Hepatocyte (in vitro differentiated cells): ENCODE measurements at regions not wholly inside any gene's neighbourhood (a gene's known extent, or its start where the extent isn't known, plus 50 kb on each side); places are given as distances from the start of the nearest gene placed in this dataset.

Source experiments
- DNase-seq: peaks from one replicate; pipeline ENCODE4 v3.0.0-alpha.2; 2016; ENCODE audit warnings: low spot score
- H2AFZ ChIP-seq: fragments of 200-600 bp; sonication (generic); 2 replicates; pipeline ENCODE4 v1.6.0; 2016; ENCODE audit warnings: antibody characterized with exemption, mild to moderate bottlenecking
- H3K27ac ChIP-seq: fragments of 200-600 bp; sonication (generic); 2 replicates; pipeline ENCODE4 v1.5.1; 2016; ENCODE audit warnings: mild to moderate bottlenecking
- H3K27me3 ChIP-seq: fragments of 200-600 bp; sonication (generic); 2 replicates; pipeline ENCODE4 v1.6.1; 2016
- H3K36me3 ChIP-seq: fragments of 200-600 bp; sonication (generic); replicated peaks from 2 replicates; pipeline ENCODE4 v1.5.1; 2016; ENCODE audit warnings: low read depth; ENCODE audit not compliant: insufficient read depth
- H3K4me1 ChIP-seq: fragments of 200-600 bp; sonication (generic); 2 replicates; pipeline ENCODE4 v1.5.1; 2016; ENCODE audit warnings: mild to moderate bottlenecking, moderate library complexity; ENCODE audit not compliant: insufficient read depth
- H3K4me2 ChIP-seq: fragments of 200-600 bp; sonication (generic); 2 replicates; pipeline ENCODE4 v1.6.0; 2016
- H3K4me3 ChIP-seq: fragments of 200-600 bp; sonication (generic); 2 replicates; pipeline ENCODE4 v1.5.1; 2016; ENCODE audit warnings: mild to moderate bottlenecking
- H3K79me2 ChIP-seq: fragments of 200-600 bp; sonication (generic); 2 replicates; pipeline ENCODE4 v1.6.0; 2017; ENCODE audit warnings: mild to moderate bottlenecking
- H3K9me2 ChIP-seq: fragments of 200-600 bp; sonication (generic); replicated peaks from 2 replicates; pipeline ENCODE4 v1.6.0; 2017; ENCODE audit warnings: mild to moderate bottlenecking; ENCODE audit not compliant: insufficient read depth
- H3K9me3 ChIP-seq: fragments of 200-600 bp; sonication (generic); 2 replicates; pipeline ENCODE4 v1.5.1; 2016; ENCODE audit warnings: low read depth, mild to moderate bottlenecking
- H4K20me1 ChIP-seq: fragments of 200-600 bp; sonication (generic); 2 replicates; pipeline ENCODE4 v1.6.0; 2016; ENCODE audit warnings: mild to moderate bottlenecking; ENCODE audit not compliant: insufficient read depth, poor library complexity, severe bottlenecking
- CTCF ChIP-seq: fragments of 200-600 bp; sonication (generic); IDR thresholded peaks from 2 replicates; pipeline ENCODE4 v1.5.1; 2016; ENCODE audit warnings: antibody characterized with exemption, mild to moderate bottlenecking; ENCODE audit not compliant: poor library complexity
- EZH2 ChIP-seq: fragments of 200-600 bp; sonication (generic); IDR thresholded peaks from 2 replicates; pipeline ENCODE4 v1.6.1; 2016; ENCODE audit warnings: antibody characterized with exemption, mild to moderate bottlenecking, borderline replicate concordance
- EZH2phosphoT487 ChIP-seq: fragments of 200-600 bp; sonication (generic); IDR thresholded peaks from one replicate; pipeline ENCODE4 v1.6.1; 2018; ENCODE audit warnings: antibody characterized with exemption, mild to moderate bottlenecking, low read depth, moderate library complexity; ENCODE audit not compliant: unreplicated experiment, severe bottlenecking
- WGBS: methylation state at CpG from one replicate; pipeline ENCODE4 v1.1.6; 2016; ENCODE audit warnings: low lambda C conversion rate; ENCODE audit errors: missing lambda C conversion rate; 5-methylcytosine and 5-hydroxymethylcytosine counted together

DNA sequence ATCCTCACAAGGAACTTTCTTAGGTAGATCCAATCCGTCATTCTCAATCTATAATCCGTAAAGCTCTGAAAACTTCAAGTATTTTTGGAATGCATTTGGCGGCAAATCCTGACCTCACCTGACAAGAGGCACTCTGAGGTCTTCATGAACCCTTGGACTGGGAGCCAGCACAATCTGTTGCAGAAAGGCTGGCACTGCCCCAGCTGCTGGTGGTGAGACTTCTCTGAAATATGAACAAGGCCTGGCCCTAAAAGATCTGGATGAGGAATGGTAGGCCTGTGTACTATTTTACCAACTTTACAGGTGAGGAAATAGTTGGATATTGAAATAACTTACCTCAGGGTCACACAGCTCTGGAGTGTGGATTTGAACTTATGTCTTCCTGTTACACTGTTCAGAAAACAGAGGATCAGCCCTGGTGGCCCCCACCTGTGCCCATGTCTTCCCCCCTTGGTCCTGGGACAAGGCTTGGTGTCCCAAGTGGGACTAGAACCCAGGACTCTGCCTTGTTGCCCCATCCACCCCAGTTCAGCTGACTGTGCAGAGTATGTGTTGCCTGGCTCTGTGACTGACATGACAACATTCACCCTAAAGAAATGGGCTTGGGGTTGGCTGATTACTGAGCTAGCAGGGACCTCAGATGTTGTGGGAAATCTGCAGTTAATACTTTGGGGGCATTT is 471.4 kb downstream of the MN1 start:
- DNase-seq, result no peak
- Histone ChIP-seq H4K20me1 (no peaks in the 10 kb centered on the region), H2AFZ (no peak overlapping the region), H3K27ac (no peak overlapping the region), H3K9me2 (no peaks in the 10 kb centered on the region), H3K36me3 (no peaks in the 10 kb centered on the region), H3K4me3 (no peak overlapping the region), H3K9me3 (no peaks in the 10 kb centered on the region), H3K4me2 (no peak overlapping the region), H3K4me1 (no peaks in the 10 kb centered on the region), H3K27me3 (peaks cover 7% of the 10 kb centered on the region), H3K79me2 (no peaks in the 10 kb centered on the region)
- TF ChIP-seq EZH2phosphoT487, result no peak
- no peak for TF ChIP-seq EZH2
- TF ChIP-seq CTCF, result no peak
- 51% methylated on average over 3 of the region's 3 CpGs for WGBS

DNA sequence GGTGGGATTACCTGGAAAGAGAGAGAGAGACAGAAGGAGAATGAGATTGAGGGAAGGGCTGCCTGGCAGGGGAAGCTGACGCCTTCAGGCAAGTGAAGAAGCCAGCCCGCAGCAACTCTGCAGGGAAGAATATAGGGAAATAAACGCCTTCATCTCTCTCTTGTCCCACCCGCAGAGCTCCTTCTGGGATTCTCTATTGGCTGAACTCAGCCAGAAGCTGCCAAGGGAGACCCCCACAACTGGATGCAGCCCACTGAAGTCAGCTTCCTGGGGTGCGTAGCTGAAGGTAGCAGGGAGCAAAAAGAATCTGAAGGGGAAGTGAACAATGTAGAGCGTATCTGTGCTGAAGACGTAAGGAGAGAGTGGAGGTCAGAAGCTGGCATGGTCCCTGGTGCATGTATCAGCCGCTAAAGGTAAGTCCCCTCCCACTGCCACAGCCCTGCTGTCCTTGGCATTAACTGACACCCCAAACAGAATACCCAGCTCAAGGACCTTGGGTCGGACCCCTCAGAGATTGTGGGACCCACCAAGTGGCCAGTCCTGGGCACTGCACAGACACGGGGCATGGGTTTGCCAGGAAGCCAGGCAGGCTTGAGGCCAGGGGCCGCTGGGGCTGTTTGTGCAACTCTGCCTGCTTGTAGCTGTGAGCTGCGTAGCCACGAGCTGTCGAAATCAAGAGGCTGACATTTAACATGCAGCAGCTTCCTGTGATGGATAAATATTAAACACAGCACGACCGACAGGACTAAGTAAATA is 469.9 kb downstream of the MN1 start:
- Histone ChIP-seq H3K4me2 (no peak overlapping the region), H4K20me1 (no peaks in the 10 kb centered on the region), H3K9me2 (no peaks in the 10 kb centered on the region), H3K4me3 (no peak overlapping the region), H3K36me3 (no peaks in the 10 kb centered on the region), H3K79me2 (no peaks in the 10 kb centered on the region), H3K27ac (no peak overlapping the region), H3K9me3 (no peaks in the 10 kb centered on the region), H3K4me1 (no peaks in the 10 kb centered on the region), H2AFZ (no peak overlapping the region), H3K27me3 (peaks cover 7% of the 10 kb centered on the region)
- DNase-seq, result peak; percentile 69
- TF ChIP-seq EZH2phosphoT487 (no peak), CTCF (peak; percentile 42)
- WGBS, result 39% methylated on average over 16 of the region's 16 CpGs

DNA sequence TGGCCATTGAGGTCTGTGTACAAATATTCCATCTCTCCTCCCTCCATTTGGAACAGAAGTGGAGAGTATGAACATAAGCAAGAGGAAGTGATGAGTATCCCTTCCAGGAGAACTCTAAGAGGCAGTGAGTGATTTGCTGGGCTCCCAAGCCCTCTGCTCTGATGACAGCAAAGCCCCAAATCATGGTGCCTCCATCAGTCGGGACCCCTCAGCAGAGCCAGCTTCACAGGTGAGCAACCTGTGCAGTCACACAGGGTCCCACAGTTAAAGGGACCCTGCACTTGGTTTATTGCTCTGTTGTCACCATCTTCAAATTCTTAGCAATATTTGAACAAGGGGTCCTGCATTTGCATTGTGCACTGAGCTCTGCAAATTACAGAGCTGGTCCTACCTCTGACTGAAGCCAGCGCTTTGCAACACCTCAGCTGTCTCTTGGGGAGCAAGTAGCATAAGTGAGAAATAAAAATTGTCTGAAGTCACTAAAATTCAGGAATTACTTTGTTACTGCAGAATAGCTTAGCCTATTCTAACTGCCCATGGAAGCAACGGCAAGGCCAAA is 466.4 kb downstream of the MN1 start:
- no peak overlapping the region for H3K27ac ChIP-seq
- WGBS, result 92% methylated on average over 3 of the region's 3 CpGs
- no peaks in the 10 kb centered on the region for H3K9me3 ChIP-seq
- no peak for DNase-seq
- H3K9me2 ChIP-seq, result no peaks in the 10 kb centered on the region
- peaks cover 7% of the 10 kb centered on the region for H3K27me3 ChIP-seq
- H2AFZ ChIP-seq, result no peak overlapping the region
- H3K79me2 ChIP-seq, result no peaks in the 10 kb centered on the region
- H3K36me3 ChIP-seq, result no peaks in the 10 kb centered on the region
- no peak overlapping the region for H3K4me2 ChIP-seq
- H3K4me1 ChIP-seq, result no peaks in the 10 kb centered on the region
- TF ChIP-seq EZH2phosphoT487 (no peak), CTCF (no peak)
- H4K20me1 ChIP-seq, result no peaks in the 10 kb centered on the region
- H3K4me3 ChIP-seq, result no peak overlapping the region
